ENCODE measurements at regions not wholly inside any gene's neighbourhood (a gene's known extent, or its start where the extent isn't known, plus 50 kb on each side); places are given as distances from the start of the nearest gene placed in this dataset.

GRCh38 chr3:41137686-41138111, 61.6 kb upstream of the CTNNB1 start:
- Histone ChIP-seq H3K4me3 (ENCODE audit: low read depth in 1 of 2, low read length in 2 of 2) (no peak overlapping the region), H3K9me3 (ENCODE audit: control insufficient read depth in 2 of 2, insufficient read depth in 1 of 2, low read depth in 1 of 2, low read length in 1 of 2) (no peaks in the 10 kb centered on the region), H3K27me3 (ENCODE audit: control insufficient read depth in 1 of 2, insufficient read depth in 2 of 2, low read length in 2 of 2) (no peaks in the 10 kb centered on the region), H3K27ac (ENCODE audit: low read depth in 2 of 2, low read length in 1 of 2) (no peak overlapping the region), H3K4me1 (ENCODE audit: control insufficient read depth in 2 of 2, insufficient read depth in 2 of 2, low read length in 1 of 2) (no peaks in the 10 kb centered on the region), H3K36me3 (ENCODE audit: control insufficient read depth in 2 of 2, insufficient read depth in 2 of 2, low read length in 1 of 2) (no peaks in the 10 kb centered on the region)
- 44 to 62% methylated on average over 1 of the region's 1 CpG for WGBS, 2 donors

- no peaks in the 10 kb centered on the region for H3K27me3 ChIP-seq (ENCODE audit: control insufficient read depth in 1 of 2, insufficient read depth in 2 of 2, low read length in 2 of 2)
- H3K36me3 ChIP-seq (ENCODE audit: control insufficient read depth in 2 of 2, insufficient read depth in 2 of 2, low read length in 1 of 2) = no peaks in the 10 kb centered on the region
- H3K9me3 ChIP-seq (ENCODE audit: control insufficient read depth in 2 of 2, insufficient read depth in 1 of 2, low read depth in 1 of 2, low read length in 1 of 2) = no peaks in the 10 kb centered on the region
- H3K4me3 ChIP-seq (ENCODE audit: low read depth in 1 of 2, low read length in 2 of 2) = no peak overlapping the region
- no peaks in the 10 kb centered on the region for H3K4me1 ChIP-seq (ENCODE audit: control insufficient read depth in 2 of 2, insufficient read depth in 2 of 2, low read length in 1 of 2)
- no peak overlapping the region for H3K27ac ChIP-seq (ENCODE audit: low read depth in 2 of 2, low read length in 1 of 2)
- 78% methylated on average over 3 of the region's 3 CpGs for WGBS, 2 donors
These were observed 61.2 kb upstream of the CTNNB1 start for GRCh38 chr3:41138146-41138545.

DNA sequence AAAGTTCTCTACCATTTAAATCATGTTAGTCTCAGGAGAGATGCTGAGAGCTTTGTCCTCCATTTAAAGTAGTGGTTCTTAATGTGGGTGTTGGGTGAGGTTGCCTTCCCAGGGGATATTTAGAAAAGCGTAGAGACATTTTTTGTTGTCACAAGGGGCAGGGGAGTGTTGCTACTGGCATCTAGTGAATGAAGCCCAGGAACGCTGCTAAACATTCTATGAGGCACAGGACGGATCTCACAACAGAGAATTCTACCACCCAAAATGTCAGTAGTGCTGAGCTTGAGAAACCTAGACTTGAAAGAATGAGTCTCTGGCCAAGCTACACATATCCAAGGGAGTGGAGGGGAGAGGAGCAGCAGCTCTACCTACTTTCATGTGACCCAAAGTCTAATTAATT, 60.7 kb upstream of the CTNNB1 start:
- Histone ChIP-seq H3K27me3 (ENCODE audit: control insufficient read depth in 1 of 2, insufficient read depth in 2 of 2, low read length in 2 of 2) (no peaks in the 10 kb centered on the region), H3K36me3 (ENCODE audit: control insufficient read depth in 2 of 2, insufficient read depth in 2 of 2, low read length in 1 of 2) (no peaks in the 10 kb centered on the region), H3K9me3 (ENCODE audit: control insufficient read depth in 2 of 2, insufficient read depth in 1 of 2, low read depth in 1 of 2, low read length in 1 of 2) (no peaks in the 10 kb centered on the region), H3K4me1 (ENCODE audit: control insufficient read depth in 2 of 2, insufficient read depth in 2 of 2, low read length in 1 of 2) (no peaks in the 10 kb centered on the region), H3K4me3 (ENCODE audit: low read depth in 1 of 2, low read length in 2 of 2) (no peak overlapping the region), H3K27ac (ENCODE audit: low read depth in 2 of 2, low read length in 1 of 2) (no peak overlapping the region)
- WGBS, 2 donors = 91% methylated on average over 3 of the region's 3 CpGs

- H3K4me3 ChIP-seq (ENCODE audit: low read depth in 1 of 2, low read length in 2 of 2) = no peak overlapping the region
- no peaks in the 10 kb centered on the region for H3K9me3 ChIP-seq (ENCODE audit: control insufficient read depth in 2 of 2, insufficient read depth in 1 of 2, low read depth in 1 of 2, low read length in 1 of 2)
- WGBS, 2 donors = 70 to 78% methylated on average over 3 of the region's 3 CpGs
- no peaks in the 10 kb centered on the region for H3K27me3 ChIP-seq (ENCODE audit: control insufficient read depth in 1 of 2, insufficient read depth in 2 of 2, low read length in 2 of 2)
- H3K36me3 ChIP-seq (ENCODE audit: control insufficient read depth in 2 of 2, insufficient read depth in 2 of 2, low read length in 1 of 2) = no peaks in the 10 kb centered on the region
- H3K4me1 ChIP-seq (ENCODE audit: control insufficient read depth in 2 of 2, insufficient read depth in 2 of 2, low read length in 1 of 2) = no peaks in the 10 kb centered on the region
- no peak overlapping the region for H3K27ac ChIP-seq (ENCODE audit: low read depth in 2 of 2, low read length in 1 of 2)
These were observed 59.1 kb upstream of the CTNNB1 start for GRCh38 chr3:41140242-41140641.

GRCh38 chr3:41141433-41142167, 57.7 kb upstream of the CTNNB1 start:
- 80 to 88% methylated on average over 7 of the region's 7 CpGs for WGBS, 2 donors
- H3K27ac ChIP-seq (ENCODE audit: low read depth in 2 of 2, low read length in 1 of 2) = no peak overlapping the region
- H3K36me3 ChIP-seq (ENCODE audit: control insufficient read depth in 2 of 2, insufficient read depth in 2 of 2, low read length in 1 of 2) = no peaks in the 10 kb centered on the region
- H3K9me3 ChIP-seq (ENCODE audit: control insufficient read depth in 2 of 2, insufficient read depth in 1 of 2, low read depth in 1 of 2, low read length in 1 of 2) = no peaks in the 10 kb centered on the region
- no peaks in the 10 kb centered on the region for H3K27me3 ChIP-seq (ENCODE audit: control insufficient read depth in 1 of 2, insufficient read depth in 2 of 2, low read length in 2 of 2)
- H3K4me3 ChIP-seq (ENCODE audit: low read depth in 1 of 2, low read length in 2 of 2) = no peak overlapping the region
- H3K4me1 ChIP-seq (ENCODE audit: control insufficient read depth in 2 of 2, insufficient read depth in 2 of 2, low read length in 1 of 2) = no peaks in the 10 kb centered on the region

- H3K9me3 ChIP-seq (ENCODE audit: control insufficient read depth in 2 of 2, insufficient read depth in 1 of 2, low read depth in 1 of 2, low read length in 1 of 2) = no peaks in the 10 kb centered on the region
- 73 to 76% methylated on average over 3 of the region's 3 CpGs for WGBS, 2 donors
- no peaks in the 10 kb centered on the region for H3K27me3 ChIP-seq (ENCODE audit: control insufficient read depth in 1 of 2, insufficient read depth in 2 of 2, low read length in 2 of 2)
- H3K27ac ChIP-seq (ENCODE audit: low read depth in 2 of 2, low read length in 1 of 2) = no peak overlapping the region
- H3K4me3 ChIP-seq (ENCODE audit: low read depth in 1 of 2, low read length in 2 of 2) = no peak overlapping the region
- no peaks in the 10 kb centered on the region for H3K36me3 ChIP-seq (ENCODE audit: control insufficient read depth in 2 of 2, insufficient read depth in 2 of 2, low read length in 1 of 2)
- no peaks in the 10 kb centered on the region for H3K4me1 ChIP-seq (ENCODE audit: control insufficient read depth in 2 of 2, insufficient read depth in 2 of 2, low read length in 1 of 2)
These were observed 55.8 kb upstream of the CTNNB1 start for GRCh38 chr3:41143421-41144031.

DNA sequence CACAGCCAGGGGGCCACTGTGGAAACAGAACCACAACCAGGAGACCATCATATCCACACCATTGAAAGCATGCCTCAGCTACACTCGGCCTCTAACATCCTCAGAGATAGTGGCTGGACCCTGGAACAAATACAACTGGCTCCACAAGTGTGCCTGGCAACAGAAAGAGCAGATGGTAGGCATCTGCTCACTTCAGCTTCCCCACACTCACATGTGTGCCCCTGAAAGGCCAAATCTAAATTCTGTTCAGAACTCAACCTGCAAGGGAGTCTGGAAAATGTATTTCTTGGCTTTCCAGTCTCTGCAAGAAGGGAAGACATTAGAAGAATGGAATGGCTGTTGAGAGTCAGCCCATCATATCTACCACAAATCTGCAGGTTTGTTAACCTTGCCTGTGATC, 54.7 kb upstream of the CTNNB1 start:
- no peak overlapping the region for H3K27ac ChIP-seq (ENCODE audit: low read depth in 2 of 2, low read length in 1 of 2)
- H3K4me3 ChIP-seq (ENCODE audit: low read depth in 1 of 2, low read length in 2 of 2) = no peak overlapping the region
- no peaks in the 10 kb centered on the region for H3K36me3 ChIP-seq (ENCODE audit: control insufficient read depth in 2 of 2, insufficient read depth in 2 of 2, low read length in 1 of 2)
- 80 to 83% methylated on average over 1 of the region's 1 CpG for WGBS, 2 donors
- no peaks in the 10 kb centered on the region for H3K27me3 ChIP-seq (ENCODE audit: control insufficient read depth in 1 of 2, insufficient read depth in 2 of 2, low read length in 2 of 2)
- H3K4me1 ChIP-seq (ENCODE audit: control insufficient read depth in 2 of 2, insufficient read depth in 2 of 2, low read length in 1 of 2) = no peaks in the 10 kb centered on the region
- no peaks in the 10 kb centered on the region for H3K9me3 ChIP-seq (ENCODE audit: control insufficient read depth in 2 of 2, insufficient read depth in 1 of 2, low read depth in 1 of 2, low read length in 1 of 2)

GRCh38 chr3:41148478-41148877, 50.8 kb upstream of the CTNNB1 start:
- Histone ChIP-seq H3K4me3 (ENCODE audit: low read depth in 1 of 2, low read length in 2 of 2) (no peak overlapping the region), H3K9me3 (ENCODE audit: control insufficient read depth in 2 of 2, insufficient read depth in 1 of 2, low read depth in 1 of 2, low read length in 1 of 2) (no peaks in the 10 kb centered on the region), H3K4me1 (ENCODE audit: control insufficient read depth in 2 of 2, insufficient read depth in 2 of 2, low read length in 1 of 2) (no peaks in the 10 kb centered on the region), H3K27ac (ENCODE audit: low read depth in 2 of 2, low read length in 1 of 2) (no peak overlapping the region), H3K27me3 (ENCODE audit: control insufficient read depth in 1 of 2, insufficient read depth in 2 of 2, low read length in 2 of 2) (no peaks in the 10 kb centered on the region), H3K36me3 (ENCODE audit: control insufficient read depth in 2 of 2, insufficient read depth in 2 of 2, low read length in 1 of 2) (no peaks in the 10 kb centered on the region)
- 70 to 72% methylated on average over 2 of the region's 2 CpGs for WGBS, 2 donors

DNA sequence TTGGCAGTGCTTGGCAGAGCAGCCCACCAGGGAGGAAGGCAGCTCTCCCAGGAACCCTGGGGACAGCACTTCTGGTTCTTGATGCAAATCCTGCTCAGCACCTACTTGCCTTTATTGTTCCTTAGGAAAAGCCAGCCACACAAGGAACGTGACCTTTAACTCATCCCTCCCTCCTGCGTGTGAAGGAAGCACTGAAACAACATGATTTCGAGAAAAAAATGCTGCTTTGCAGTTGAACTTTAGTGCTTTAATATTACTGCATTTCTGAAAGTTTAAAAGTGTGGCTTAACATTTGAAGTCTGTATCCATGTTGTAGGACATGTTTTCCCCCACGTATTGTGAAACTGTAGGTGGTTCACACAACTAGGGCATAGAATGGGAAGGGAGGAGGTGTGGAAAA, 50.4 kb upstream of the CTNNB1 start:
- no peaks in the 10 kb centered on the region for H3K27me3 ChIP-seq (ENCODE audit: control insufficient read depth in 1 of 2, insufficient read depth in 2 of 2, low read length in 2 of 2)
- no peaks in the 10 kb centered on the region for H3K36me3 ChIP-seq (ENCODE audit: control insufficient read depth in 2 of 2, insufficient read depth in 2 of 2, low read length in 1 of 2)
- H3K4me1 ChIP-seq (ENCODE audit: control insufficient read depth in 2 of 2, insufficient read depth in 2 of 2, low read length in 1 of 2) = no peaks in the 10 kb centered on the region
- no peak overlapping the region for H3K27ac ChIP-seq (ENCODE audit: low read depth in 2 of 2, low read length in 1 of 2)
- no peaks in the 10 kb centered on the region for H3K9me3 ChIP-seq (ENCODE audit: control insufficient read depth in 2 of 2, insufficient read depth in 1 of 2, low read depth in 1 of 2, low read length in 1 of 2)
- no peak overlapping the region for H3K4me3 ChIP-seq (ENCODE audit: low read depth in 1 of 2, low read length in 2 of 2)
- 81 to 86% methylated on average over 4 of the region's 4 CpGs for WGBS, 2 donors

Measured in esophagus (tissue), 2 donors.